ENCODE measurements at regions not wholly inside any gene's neighbourhood (a gene's known extent, or its start where the extent isn't known, plus 50 kb on each side); places are given as distances from the start of the nearest gene placed in this dataset.

GRCh38 chr1:61533546-61533945 is 191.4 kb downstream of the TM2D1 start:
- Histone ChIP-seq H3K4me2 (ENCODE audit: insufficient read depth, low read length) (no peak overlapping the region), H3K36me3 (ENCODE audit: insufficient read depth, low read length) (no peaks in the 10 kb centered on the region), H3K79me2 (ENCODE audit: insufficient read depth, low read length) (no peaks in the 10 kb centered on the region), H3K4me3 (ENCODE audit: insufficient read depth, low read length) (no peak overlapping the region), H3K27ac (ENCODE audit: low read depth, low read length) (no peak overlapping the region), H3K4me1 (ENCODE audit: insufficient read depth, low read length) (no peaks in the 10 kb centered on the region), H2AFZ (ENCODE audit: low read length) (no peak overlapping the region), H4K20me1 (ENCODE audit: insufficient read depth, low read length) (no peaks in the 10 kb centered on the region), H3K9me3 (ENCODE audit: low read depth, low read length) (no peaks in the 10 kb centered on the region), H3K27me3 (ENCODE audit: insufficient read depth, low read length) (no peaks in the 10 kb centered on the region)
- TF ChIP-seq CTCF (IDR thresholded peaks at IDR 0.05; ENCODE audit: extremely low read depth, low read depth, low read length), result no peak
- no peak for DNase-seq (ENCODE audit: insufficient read length, low spot score, missing footprints)

- H3K27me3 ChIP-seq (ENCODE audit: insufficient read depth, low read length), result no peaks in the 10 kb centered on the region
- no peaks in the 10 kb centered on the region for H3K9me3 ChIP-seq (ENCODE audit: low read depth, low read length)
- no peaks in the 10 kb centered on the region for H3K4me1 ChIP-seq (ENCODE audit: insufficient read depth, low read length)
- no peak overlapping the region for H2AFZ ChIP-seq (ENCODE audit: low read length)
- no peak for DNase-seq (ENCODE audit: insufficient read length, low spot score, missing footprints)
- no peaks in the 10 kb centered on the region for H3K79me2 ChIP-seq (ENCODE audit: insufficient read depth, low read length)
- no peak for TF ChIP-seq CTCF (IDR thresholded peaks at IDR 0.05; ENCODE audit: extremely low read depth, low read depth, low read length)
- H3K4me3 ChIP-seq (ENCODE audit: insufficient read depth, low read length), result no peak overlapping the region
- H4K20me1 ChIP-seq (ENCODE audit: insufficient read depth, low read length), result no peaks in the 10 kb centered on the region
- no peaks in the 10 kb centered on the region for H3K36me3 ChIP-seq (ENCODE audit: insufficient read depth, low read length)
- H3K27ac ChIP-seq (ENCODE audit: low read depth, low read length), result no peak overlapping the region
- no peak overlapping the region for H3K4me2 ChIP-seq (ENCODE audit: insufficient read depth, low read length)
These were observed 193.2 kb downstream of the TM2D1 start for GRCh38 chr1:61531716-61532115.

- no peaks in the 10 kb centered on the region for H4K20me1 ChIP-seq (ENCODE audit: insufficient read depth, low read length)
- no peaks in the 10 kb centered on the region for H3K4me1 ChIP-seq (ENCODE audit: insufficient read depth, low read length)
- no peak overlapping the region for H3K4me3 ChIP-seq (ENCODE audit: insufficient read depth, low read length)
- no peak overlapping the region for H3K4me2 ChIP-seq (ENCODE audit: insufficient read depth, low read length)
- H3K27me3 ChIP-seq (ENCODE audit: insufficient read depth, low read length), result no peaks in the 10 kb centered on the region
- no peak for DNase-seq (ENCODE audit: insufficient read length, low spot score, missing footprints)
- H3K9me3 ChIP-seq (ENCODE audit: low read depth, low read length), result no peaks in the 10 kb centered on the region
- H2AFZ ChIP-seq (ENCODE audit: low read length), result no peak overlapping the region
- H3K79me2 ChIP-seq (ENCODE audit: insufficient read depth, low read length), result no peaks in the 10 kb centered on the region
- no peak overlapping the region for H3K27ac ChIP-seq (ENCODE audit: low read depth, low read length)
- no peaks in the 10 kb centered on the region for H3K36me3 ChIP-seq (ENCODE audit: insufficient read depth, low read length)
- TF ChIP-seq CTCF (IDR thresholded peaks at IDR 0.05; ENCODE audit: extremely low read depth, low read depth, low read length), result no peak
These were observed 200.9 kb downstream of the TM2D1 start for GRCh38 chr1:61523893-61524605.

GRCh38 chr1:61523229-61523628 is 201.7 kb downstream of the TM2D1 start:
- Histone ChIP-seq H3K4me1 (ENCODE audit: insufficient read depth, low read length) (no peaks in the 10 kb centered on the region), H3K27ac (ENCODE audit: low read depth, low read length) (no peak overlapping the region), H3K9me3 (ENCODE audit: low read depth, low read length) (no peaks in the 10 kb centered on the region), H3K4me3 (ENCODE audit: insufficient read depth, low read length) (no peak overlapping the region), H4K20me1 (ENCODE audit: insufficient read depth, low read length) (no peaks in the 10 kb centered on the region), H3K27me3 (ENCODE audit: insufficient read depth, low read length) (no peaks in the 10 kb centered on the region), H2AFZ (ENCODE audit: low read length) (no peak overlapping the region), H3K79me2 (ENCODE audit: insufficient read depth, low read length) (no peaks in the 10 kb centered on the region), H3K36me3 (ENCODE audit: insufficient read depth, low read length) (no peaks in the 10 kb centered on the region), H3K4me2 (ENCODE audit: insufficient read depth, low read length) (no peak overlapping the region)
- TF ChIP-seq CTCF (IDR thresholded peaks at IDR 0.05; ENCODE audit: extremely low read depth, low read depth, low read length), result no peak
- no peak for DNase-seq (ENCODE audit: insufficient read length, low spot score, missing footprints)
